GM23248 (cell line): ENCODE measurements at regions not wholly inside any gene's neighbourhood (a gene's known extent, or its start where the extent isn't known, plus 50 kb on each side); places are given as distances from the start of the nearest gene placed in this dataset.

ENCODE experiments used
- DNase-seq: peaks from one replicate; pipeline ENCODE4 v3.0.0-alpha.2; 2015
- H2AFZ ChIP-seq: fragments of 200-600 bp; sonication (generic); 2 replicates; pipeline ENCODE4 v1.6.1; 2016; ENCODE audit warnings: antibody characterized with exemption
- H3F3A ChIP-seq: fragments of 200-600 bp; sonication (generic); 2 replicates; pipeline ENCODE4 v1.6.1; 2016; ENCODE audit warnings: mild to moderate bottlenecking, antibody characterized with exemption, mixed run types; ENCODE audit not compliant: insufficient read depth
- H3K27ac ChIP-seq: fragments of 200-600 bp; sonication (generic); 2 replicates; pipeline ENCODE4 v1.5.1; 2016; ENCODE audit warnings: mild to moderate bottlenecking
- H3K27me3 ChIP-seq: fragments of 200-600 bp; sonication (generic); replicated peaks from 2 replicates; pipeline ENCODE4 v1.6.1; 2016; ENCODE audit warnings: mild to moderate bottlenecking; ENCODE audit not compliant: insufficient read depth
- H3K36me3 ChIP-seq: fragments of 200-600 bp; sonication (generic); 2 replicates; pipeline ENCODE4 v1.6.1; 2016; ENCODE audit warnings: low read depth, mild to moderate bottlenecking
- H3K4me1 ChIP-seq: fragments of 200-600 bp; sonication (generic); 2 replicates; pipeline ENCODE4 v1.6.1; 2016; ENCODE audit warnings: mild to moderate bottlenecking; ENCODE audit not compliant: insufficient read depth
- H3K4me2 ChIP-seq: fragments of 200-600 bp; sonication (generic); one replicate; pipeline ENCODE4 v1.6.1; 2016; ENCODE audit warnings: mild to moderate bottlenecking; ENCODE audit not compliant: unreplicated experiment
- H3K4me3 ChIP-seq: fragments of 200-600 bp; sonication (generic); 2 replicates; pipeline ENCODE4 v1.5.1; 2016; ENCODE audit warnings: mild to moderate bottlenecking
- H3K79me2 ChIP-seq: fragments of 200-600 bp; sonication (generic); 2 replicates; pipeline ENCODE4 v1.6.1; 2016; ENCODE audit warnings: mild to moderate bottlenecking; ENCODE audit not compliant: insufficient read depth
- H3K9ac ChIP-seq: fragments of 200-600 bp; sonication (generic); 2 replicates; pipeline ENCODE4 v1.6.1; 2016; ENCODE audit warnings: mild to moderate bottlenecking
- H3K9me2 ChIP-seq: fragments of 200-600 bp; sonication (generic); 2 replicates; pipeline ENCODE4 v1.6.1; 2016; ENCODE audit warnings: mixed run types, mild to moderate bottlenecking, moderate library complexity; ENCODE audit not compliant: insufficient read depth
- H3K9me3 ChIP-seq: fragments of 200-600 bp; sonication (generic); one replicate; pipeline ENCODE4 v1.6.1; 2017; ENCODE audit warnings: low read depth
- H4K20me1 ChIP-seq: fragments of 200-600 bp; sonication (generic); 2 replicates; pipeline ENCODE4 v1.6.0; 2016; ENCODE audit not compliant: insufficient read depth
- EZH2 ChIP-seq: fragments of 200-600 bp; sonication (generic); IDR thresholded peaks from 2 replicates; pipeline ENCODE4 v1.6.1; 2018; ENCODE audit warnings: antibody characterized with exemption, mild to moderate bottlenecking; ENCODE audit not compliant: insufficient read depth, poor library complexity, severe bottlenecking
- EZH2phosphoT487 ChIP-seq: fragments of 200-600 bp; sonication (generic); IDR thresholded peaks from 2 replicates; pipeline ENCODE4 v1.6.1; 2018; ENCODE audit warnings: antibody characterized with exemption, moderate library complexity, mild to moderate bottlenecking, low read depth; ENCODE audit not compliant: insufficient read depth
- WGBS, 2 experiments: methylation state at CpG; one replicate each; pipeline ENCODE4 v1.1.6; 2015 to 2017; ENCODE audit warnings: low lambda C conversion rate in 2 of 2, low coverage in 1 of 2; ENCODE audit errors: missing lambda C conversion rate in 2 of 2; 5-methylcytosine and 5-hydroxymethylcytosine counted together
- in situ Hi-C: fragments of 300-500 bp; cut with MboI; formaldehyde crosslinking; loops from 2 replicates; pipeline ENCODE4 v1.15.0; 2020

DNA sequence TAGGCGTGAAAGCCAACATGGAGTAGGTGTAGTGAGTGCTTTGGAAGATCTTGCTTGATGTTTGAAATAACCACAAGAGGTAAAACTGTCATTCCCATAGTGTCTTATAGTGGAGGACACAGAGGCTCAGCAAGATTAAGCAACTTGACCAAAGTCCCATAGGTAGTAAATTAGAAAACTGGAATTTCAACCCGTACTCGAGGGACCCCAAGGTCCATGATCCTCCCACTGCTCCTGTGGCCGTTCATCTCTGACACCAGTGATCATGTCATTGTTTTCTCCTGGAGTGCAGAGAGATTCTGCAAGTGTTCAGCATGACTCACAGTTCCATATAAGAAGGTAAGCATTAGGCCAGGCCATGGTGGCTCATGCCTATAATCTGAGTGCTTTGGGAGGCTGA is 126.9 kb downstream of the FGF9 start:
- no peak overlapping the region for H3K27ac ChIP-seq
- no peaks in the 10 kb centered on the region for H3K9me2 ChIP-seq
- H3K9ac ChIP-seq = no peak overlapping the region
- H3K4me1 ChIP-seq = no peaks in the 10 kb centered on the region
- H3K9me3 ChIP-seq = no peaks in the 10 kb centered on the region
- H3K4me3 ChIP-seq = no peak overlapping the region
- no peaks in the 10 kb centered on the region for H3F3A ChIP-seq
- H3K36me3 ChIP-seq = no peaks in the 10 kb centered on the region
- 50 to 55% methylated on average over 4 of the region's 4 CpGs for WGBS, 2 experiments
- H3K27me3 ChIP-seq = no peaks in the 10 kb centered on the region
- no peak for DNase-seq
- no peaks in the 10 kb centered on the region for H3K79me2 ChIP-seq
- no peak overlapping the region for H3K4me2 ChIP-seq
- no peaks in the 10 kb centered on the region for H4K20me1 ChIP-seq
- no peak for TF ChIP-seq EZH2phosphoT487
- no peak for TF ChIP-seq EZH2
- in situ Hi-C loops = no loop called here
- no peak overlapping the region for H2AFZ ChIP-seq

DNA sequence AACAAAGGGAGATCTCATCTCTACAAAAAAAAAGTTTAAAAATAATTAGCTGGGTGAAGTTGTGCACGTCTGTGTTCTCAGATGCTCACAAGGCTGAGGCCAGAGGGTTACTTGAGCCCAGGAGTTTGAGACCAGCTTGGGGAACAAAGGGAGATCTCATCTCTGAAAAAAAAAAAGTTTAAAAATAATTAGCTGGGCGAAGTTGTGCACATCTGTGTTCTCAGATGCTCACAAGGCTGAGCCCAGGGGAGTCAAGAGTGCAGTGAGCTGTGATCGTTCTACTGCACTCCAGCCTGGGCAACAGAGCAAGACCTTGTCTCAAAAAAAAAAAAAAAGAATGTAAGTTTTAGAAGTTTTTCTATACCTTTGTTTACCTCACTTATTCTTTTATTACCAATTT is 127.3 kb downstream of the FGF9 start:
- 31 to 40% methylated on average over 3 of the region's 3 CpGs for WGBS, 2 experiments
- in situ Hi-C loops = no loop called here
- Histone ChIP-seq H3K4me2 (no peak overlapping the region), H2AFZ (no peak overlapping the region), H3F3A (no peaks in the 10 kb centered on the region), H3K27ac (no peak overlapping the region), H3K27me3 (no peaks in the 10 kb centered on the region), H3K9ac (no peak overlapping the region), H3K79me2 (no peaks in the 10 kb centered on the region), H3K4me1 (no peaks in the 10 kb centered on the region), H3K9me3 (no peaks in the 10 kb centered on the region), H4K20me1 (no peaks in the 10 kb centered on the region), H3K36me3 (no peaks in the 10 kb centered on the region), H3K4me3 (no peak overlapping the region), H3K9me2 (no peaks in the 10 kb centered on the region)
- no peak for TF ChIP-seq EZH2
- no peak for TF ChIP-seq EZH2phosphoT487
- no peak for DNase-seq

DNA sequence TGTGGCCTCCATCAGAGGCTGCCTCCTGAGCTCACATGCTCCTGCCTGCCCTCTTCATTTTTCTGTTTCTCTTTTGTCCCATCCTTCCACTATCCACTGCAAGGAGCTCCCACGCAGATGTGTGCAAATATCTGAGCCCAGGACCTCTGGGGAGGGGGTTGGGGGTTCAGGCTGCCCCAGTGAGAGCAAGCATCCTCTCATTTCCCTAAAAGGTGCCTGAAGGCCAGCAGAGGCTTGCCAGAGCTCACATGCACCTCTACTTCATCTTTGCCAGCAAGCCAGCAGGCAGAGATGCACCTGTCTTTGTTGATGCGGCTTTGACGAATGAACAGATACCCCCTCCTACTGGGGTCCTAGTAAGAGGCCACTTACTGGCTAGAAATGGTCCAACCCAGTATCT is 128.8 kb downstream of the FGF9 start:
- Histone ChIP-seq H3K9ac (no peak overlapping the region), H3K79me2 (no peaks in the 10 kb centered on the region), H3K27me3 (no peaks in the 10 kb centered on the region), H2AFZ (no peak overlapping the region), H3K4me1 (no peaks in the 10 kb centered on the region), H3K9me2 (no peaks in the 10 kb centered on the region), H3K4me3 (no peak overlapping the region), H3F3A (no peaks in the 10 kb centered on the region), H3K36me3 (no peaks in the 10 kb centered on the region), H3K27ac (no peak overlapping the region), H3K9me3 (no peaks in the 10 kb centered on the region), H4K20me1 (no peaks in the 10 kb centered on the region), H3K4me2 (no peak overlapping the region)
- in situ Hi-C loops = no loop called here
- 64 to 65% methylated on average over 3 of the region's 3 CpGs for WGBS, 2 experiments
- no peak for TF ChIP-seq EZH2phosphoT487
- TF ChIP-seq EZH2 = no peak
- DNase-seq = no peak

DNA sequence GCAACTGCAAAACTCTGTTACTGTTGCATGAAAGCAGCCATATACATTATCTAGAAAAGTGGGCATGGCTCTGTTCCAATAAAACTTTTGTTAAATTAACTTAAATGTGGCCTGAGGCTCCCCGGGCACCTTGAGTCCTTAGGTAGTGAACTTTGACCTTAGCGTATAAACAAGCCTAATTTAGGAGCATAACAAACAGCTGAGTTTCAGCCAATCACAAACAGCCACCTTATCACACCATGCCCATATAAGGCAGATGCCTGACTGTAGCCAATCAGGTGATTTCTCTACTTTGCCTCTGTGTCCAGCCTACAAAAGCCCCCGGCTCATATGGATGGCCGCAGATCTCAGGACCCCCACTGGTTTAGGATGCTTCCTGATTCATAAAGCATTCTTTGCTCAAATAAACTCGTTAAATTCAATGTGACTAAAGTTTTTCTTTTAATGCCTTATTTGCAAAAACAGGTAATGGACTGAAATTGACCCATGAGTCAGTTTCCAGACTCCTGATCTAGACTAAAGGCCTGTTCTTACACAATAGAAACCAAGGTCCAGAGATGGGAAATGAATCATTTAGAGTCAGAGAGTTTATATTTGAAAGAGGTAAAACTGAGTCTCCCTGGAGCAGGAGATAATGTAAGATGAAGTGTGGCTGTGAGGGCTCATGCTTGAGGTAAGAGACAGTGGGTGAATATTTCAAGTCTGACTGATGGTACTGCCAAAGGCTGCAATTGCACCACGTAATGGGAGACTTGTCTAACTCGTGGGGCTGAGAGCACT is 130.2 kb downstream of the FGF9 start:
- no peaks in the 10 kb centered on the region for H3F3A ChIP-seq
- H3K27me3 ChIP-seq = no peaks in the 10 kb centered on the region
- TF ChIP-seq EZH2phosphoT487 = no peak
- no peak for TF ChIP-seq EZH2
- no peak overlapping the region for H3K27ac ChIP-seq
- H3K9me2 ChIP-seq = no peaks in the 10 kb centered on the region
- H3K4me1 ChIP-seq = no peaks in the 10 kb centered on the region
- H3K79me2 ChIP-seq = no peaks in the 10 kb centered on the region
- H3K36me3 ChIP-seq = no peaks in the 10 kb centered on the region
- no peak overlapping the region for H3K4me2 ChIP-seq
- H3K9me3 ChIP-seq = no peaks in the 10 kb centered on the region
- no peak overlapping the region for H2AFZ ChIP-seq
- peak; percentile 16 for DNase-seq
- WGBS, 2 experiments = 45 to 48% methylated on average over 7 of the region's 7 CpGs
- no peaks in the 10 kb centered on the region for H4K20me1 ChIP-seq
- in situ Hi-C loops = no loop called here
- H3K4me3 ChIP-seq = no peak overlapping the region
- H3K9ac ChIP-seq = no peak overlapping the region
